ENCODE measurements at regions not wholly inside any gene's neighbourhood (a gene's known extent, or its start where the extent isn't known, plus 50 kb on each side); places are given as distances from the start of the nearest gene placed in this dataset.
"Not testable (repeated sequence)": the region's sequence is repeated elsewhere in the genome, so short reads cannot be mapped to it uniquely, and the experiment has no call there.

- H3K36me3 ChIP-seq (ENCODE audit: low read depth), result no peaks in the 10 kb centered on the region
- H3K27me3 ChIP-seq (ENCODE audit: insufficient read depth, poor library complexity, severe bottlenecking), result no peaks in the 10 kb centered on the region
- DNase-seq (ENCODE audit: low spot score), result no peak
- H3K9me3 ChIP-seq (ENCODE audit: severe bottlenecking), result no peaks in the 10 kb centered on the region
- peak overlapping the region; percentile 10 for H3K27ac ChIP-seq (ENCODE audit: poor library complexity, severe bottlenecking)
- ATAC-seq (ENCODE audit: low read depth), result peak; percentile 78
- H3K4me1 ChIP-seq (ENCODE audit: insufficient read depth, poor library complexity, severe bottlenecking), result peaks cover 10% of the 10 kb centered on the region
- no peak overlapping the region for H3K4me3 ChIP-seq (ENCODE audit: severe bottlenecking)
- no peak for TF ChIP-seq CTCF (IDR thresholded peaks at IDR 0.05; ENCODE audit: poor library complexity, severe bottlenecking)
These were observed 57.4 kb upstream of the MRTFB start for GRCh38 chr16:14013571-14014283.

- no peak for DNase-seq (ENCODE audit: low spot score)
- Histone ChIP-seq H3K27me3 (ENCODE audit: insufficient read depth, poor library complexity, severe bottlenecking) (no peaks in the 10 kb centered on the region), H3K4me3 (ENCODE audit: severe bottlenecking) (no peak overlapping the region), H3K4me1 (ENCODE audit: insufficient read depth, poor library complexity, severe bottlenecking) (peaks cover 10% of the 10 kb centered on the region), H3K27ac (ENCODE audit: poor library complexity, severe bottlenecking) (peak overlapping the region; percentile 10), H3K9me3 (ENCODE audit: severe bottlenecking) (no peaks in the 10 kb centered on the region), H3K36me3 (ENCODE audit: low read depth) (no peaks in the 10 kb centered on the region)
- TF ChIP-seq CTCF (IDR thresholded peaks at IDR 0.05; ENCODE audit: poor library complexity, severe bottlenecking), result no peak
- ATAC-seq (ENCODE audit: low read depth), result no peak
These were observed 56.9 kb upstream of the MRTFB start for GRCh38 chr16:14014284-14014625.

- peaks cover 10% of the 10 kb centered on the region for H3K4me1 ChIP-seq (ENCODE audit: insufficient read depth, poor library complexity, severe bottlenecking)
- no peaks in the 10 kb centered on the region for H3K27me3 ChIP-seq (ENCODE audit: insufficient read depth, poor library complexity, severe bottlenecking)
- DNase-seq (ENCODE audit: low spot score), result no peak
- ATAC-seq (ENCODE audit: low read depth), result no peak
- H3K9me3 ChIP-seq (ENCODE audit: severe bottlenecking), result no peaks in the 10 kb centered on the region
- no peak for TF ChIP-seq CTCF (IDR thresholded peaks at IDR 0.05; ENCODE audit: poor library complexity, severe bottlenecking)
- no peaks in the 10 kb centered on the region for H3K36me3 ChIP-seq (ENCODE audit: low read depth)
- H3K4me3 ChIP-seq (ENCODE audit: severe bottlenecking), result no peak overlapping the region
- H3K27ac ChIP-seq (ENCODE audit: poor library complexity, severe bottlenecking), result no peak overlapping the region
These were observed 56.1 kb upstream of the MRTFB start for GRCh38 chr16:14015033-14015432.

GRCh38 chr16:14015461-14015860 is 55.7 kb upstream of the MRTFB start:
- H3K4me1 ChIP-seq (ENCODE audit: insufficient read depth, poor library complexity, severe bottlenecking), result peaks cover 10% of the 10 kb centered on the region
- DNase-seq (ENCODE audit: low spot score), result no peak
- no peaks in the 10 kb centered on the region for H3K27me3 ChIP-seq (ENCODE audit: insufficient read depth, poor library complexity, severe bottlenecking)
- TF ChIP-seq CTCF (IDR thresholded peaks at IDR 0.05; ENCODE audit: poor library complexity, severe bottlenecking), result no peak
- no peaks in the 10 kb centered on the region for H3K9me3 ChIP-seq (ENCODE audit: severe bottlenecking)
- H3K27ac ChIP-seq (ENCODE audit: poor library complexity, severe bottlenecking), result no peak overlapping the region
- no peak for ATAC-seq (ENCODE audit: low read depth)
- H3K4me3 ChIP-seq (ENCODE audit: severe bottlenecking), result no peak overlapping the region
- no peaks in the 10 kb centered on the region for H3K36me3 ChIP-seq (ENCODE audit: low read depth)

DNA sequence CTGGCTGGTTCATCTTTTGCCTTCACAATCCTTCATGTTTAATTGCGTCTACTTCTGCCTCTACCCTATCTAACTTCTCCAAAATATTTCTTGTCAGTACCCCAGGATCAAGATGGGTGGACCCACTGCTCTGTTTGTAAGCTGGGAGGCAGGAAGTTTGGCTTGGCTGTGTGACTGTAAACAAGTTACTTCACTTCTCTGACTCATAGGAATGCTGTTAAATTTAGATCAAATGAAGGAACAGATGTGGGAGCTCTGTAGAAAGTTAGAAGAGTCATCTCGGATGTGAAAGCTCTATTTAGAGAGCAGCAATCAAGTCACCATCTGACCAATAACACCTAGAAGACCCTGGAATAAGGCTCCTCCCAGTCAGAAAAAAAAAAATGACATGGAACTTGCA is 55.2 kb upstream of the MRTFB start:
- TF ChIP-seq CTCF (IDR thresholded peaks at IDR 0.05; ENCODE audit: poor library complexity, severe bottlenecking), result no peak
- no peak for DNase-seq (ENCODE audit: low spot score)
- Histone ChIP-seq H3K9me3 (ENCODE audit: severe bottlenecking) (no peaks in the 10 kb centered on the region), H3K4me3 (ENCODE audit: severe bottlenecking) (no peak overlapping the region), H3K36me3 (ENCODE audit: low read depth) (no peaks in the 10 kb centered on the region), H3K27me3 (ENCODE audit: insufficient read depth, poor library complexity, severe bottlenecking) (no peaks in the 10 kb centered on the region), H3K4me1 (ENCODE audit: insufficient read depth, poor library complexity, severe bottlenecking) (peaks cover 10% of the 10 kb centered on the region), H3K27ac (ENCODE audit: poor library complexity, severe bottlenecking) (no peak overlapping the region)
- peak; percentile 65 for ATAC-seq (ENCODE audit: low read depth)

- ATAC-seq (ENCODE audit: low read depth); H3K36me3 ChIP-seq (ENCODE audit: low read depth); H3K4me1 ChIP-seq (ENCODE audit: insufficient read depth, poor library complexity, severe bottlenecking); H3K27me3 ChIP-seq (ENCODE audit: insufficient read depth, poor library complexity, severe bottlenecking); DNase-seq (ENCODE audit: low spot score); H3K27ac ChIP-seq (ENCODE audit: poor library complexity, severe bottlenecking); H3K4me3 ChIP-seq (ENCODE audit: severe bottlenecking); H3K9me3 ChIP-seq (ENCODE audit: severe bottlenecking): not testable (repeated sequence)
These were observed 54.8 kb upstream of the MRTFB start for GRCh38 chr16:14016362-14016761.
